ENCODE measurements at regions not wholly inside any gene's neighbourhood (a gene's known extent, or its start where the extent isn't known, plus 50 kb on each side); places are given as distances from the start of the nearest gene placed in this dataset.

- Mint-ChIP-seq H3K27me3 (ENCODE audit: unreplicated experiment) (peaks cover 19% of the 10 kb centered on the region), H3K27ac (ENCODE audit: unreplicated experiment) (no peak overlapping the region), H3K4me3 (ENCODE audit: unreplicated experiment) (no peak overlapping the region), H3K9me3 (ENCODE audit: unreplicated experiment) (no peaks in the 10 kb centered on the region), H3K36me3 (ENCODE audit: unreplicated experiment) (no peaks in the 10 kb centered on the region), H3K4me1 (ENCODE audit: unreplicated experiment) (no peaks in the 10 kb centered on the region)
- TF ChIP-seq, protein P1, sequence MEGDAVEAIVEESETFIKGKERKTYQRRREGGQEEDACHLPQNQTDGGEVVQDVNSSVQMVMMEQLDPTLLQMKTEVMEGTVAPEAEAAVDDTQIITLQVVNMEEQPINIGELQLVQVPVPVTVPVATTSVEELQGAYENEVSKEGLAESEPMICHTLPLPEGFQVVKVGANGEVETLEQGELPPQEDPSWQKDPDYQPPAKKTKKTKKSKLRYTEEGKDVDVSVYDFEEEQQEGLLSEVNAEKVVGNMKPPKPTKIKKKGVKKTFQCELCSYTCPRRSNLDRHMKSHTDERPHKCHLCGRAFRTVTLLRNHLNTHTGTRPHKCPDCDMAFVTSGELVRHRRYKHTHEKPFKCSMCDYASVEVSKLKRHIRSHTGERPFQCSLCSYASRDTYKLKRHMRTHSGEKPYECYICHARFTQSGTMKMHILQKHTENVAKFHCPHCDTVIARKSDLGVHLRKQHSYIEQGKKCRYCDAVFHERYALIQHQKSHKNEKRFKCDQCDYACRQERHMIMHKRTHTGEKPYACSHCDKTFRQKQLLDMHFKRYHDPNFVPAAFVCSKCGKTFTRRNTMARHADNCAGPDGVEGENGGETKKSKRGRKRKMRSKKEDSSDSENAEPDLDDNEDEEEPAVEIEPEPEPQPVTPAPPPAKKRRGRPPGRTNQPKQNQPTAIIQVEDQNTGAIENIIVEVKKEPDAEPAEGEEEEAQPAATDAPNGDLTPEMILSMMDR (IDR thresholded peaks at IDR 0.05), result no peak
- DNase-seq (ENCODE audit: extremely low spot score, unreplicated experiment), result no peak
Measured at GRCh38 chr15:59818336-59818735, 129.2 kb upstream of the BNIP2 start.

- no peak overlapping the region for H3K27ac Mint-ChIP-seq (ENCODE audit: unreplicated experiment)
- no peak overlapping the region for H3K4me3 Mint-ChIP-seq (ENCODE audit: unreplicated experiment)
- H3K36me3 Mint-ChIP-seq (ENCODE audit: unreplicated experiment), result no peaks in the 10 kb centered on the region
- no peaks in the 10 kb centered on the region for H3K9me3 Mint-ChIP-seq (ENCODE audit: unreplicated experiment)
- H3K4me1 Mint-ChIP-seq (ENCODE audit: unreplicated experiment), result no peaks in the 10 kb centered on the region
- TF ChIP-seq, protein P1 (IDR thresholded peaks at IDR 0.05), result no peak
- no peak for DNase-seq (ENCODE audit: extremely low spot score, unreplicated experiment)
- peaks cover 24% of the 10 kb centered on the region for H3K27me3 Mint-ChIP-seq (ENCODE audit: unreplicated experiment)
Measured at GRCh38 chr15:59817834-59818233, 128.7 kb upstream of the BNIP2 start.

GRCh38 chr15:59817053-59817452 lies 127.9 kb upstream of the BNIP2 start:
- TF ChIP-seq, protein P1 (IDR thresholded peaks at IDR 0.05), result no peak
- H3K27ac Mint-ChIP-seq (ENCODE audit: unreplicated experiment), result no peak overlapping the region
- H3K9me3 Mint-ChIP-seq (ENCODE audit: unreplicated experiment), result no peaks in the 10 kb centered on the region
- H3K4me1 Mint-ChIP-seq (ENCODE audit: unreplicated experiment), result no peaks in the 10 kb centered on the region
- no peak overlapping the region for H3K4me3 Mint-ChIP-seq (ENCODE audit: unreplicated experiment)
- no peaks in the 10 kb centered on the region for H3K36me3 Mint-ChIP-seq (ENCODE audit: unreplicated experiment)
- DNase-seq (ENCODE audit: extremely low spot score, unreplicated experiment), result no peak
- peaks cover 25% of the 10 kb centered on the region for H3K27me3 Mint-ChIP-seq (ENCODE audit: unreplicated experiment)

- no peaks in the 10 kb centered on the region for H3K9me3 Mint-ChIP-seq (ENCODE audit: unreplicated experiment)
- no peak overlapping the region for H3K27ac Mint-ChIP-seq (ENCODE audit: unreplicated experiment)
- H3K4me3 Mint-ChIP-seq (ENCODE audit: unreplicated experiment), result no peak overlapping the region
- H3K4me1 Mint-ChIP-seq (ENCODE audit: unreplicated experiment), result no peaks in the 10 kb centered on the region
- TF ChIP-seq, protein P1 (IDR thresholded peaks at IDR 0.05), result no peak
- H3K27me3 Mint-ChIP-seq (ENCODE audit: unreplicated experiment), result peaks cover 19% of the 10 kb centered on the region
- no peaks in the 10 kb centered on the region for H3K36me3 Mint-ChIP-seq (ENCODE audit: unreplicated experiment)
- no peak for DNase-seq (ENCODE audit: extremely low spot score, unreplicated experiment)
Measured at GRCh38 chr15:59814409-59814808, 125.3 kb upstream of the BNIP2 start.

GRCh38 chr15:59812889-59813288 lies 123.8 kb upstream of the BNIP2 start:
- Mint-ChIP-seq H3K27me3 (ENCODE audit: unreplicated experiment) (peaks cover 19% of the 10 kb centered on the region), H3K9me3 (ENCODE audit: unreplicated experiment) (no peaks in the 10 kb centered on the region), H3K4me3 (ENCODE audit: unreplicated experiment) (no peak overlapping the region), H3K36me3 (ENCODE audit: unreplicated experiment) (no peaks in the 10 kb centered on the region), H3K27ac (ENCODE audit: unreplicated experiment) (no peak overlapping the region), H3K4me1 (ENCODE audit: unreplicated experiment) (no peaks in the 10 kb centered on the region)
- TF ChIP-seq, protein P1 (IDR thresholded peaks at IDR 0.05), result no peak
- no peak for DNase-seq (ENCODE audit: extremely low spot score, unreplicated experiment)
